Hepatocyte (in vitro differentiated cells): ENCODE measurements at regions not wholly inside any gene's neighbourhood (a gene's known extent, or its start where the extent isn't known, plus 50 kb on each side); places are given as distances from the start of the nearest gene placed in this dataset.
A peak's percentile ranks its signal among the peaks of the same experiment; 100 is the strongest.

Experiments
- DNase-seq: peaks from one replicate; pipeline ENCODE4 v3.0.0-alpha.2; 2016; ENCODE audit warnings: low spot score
- H2AFZ ChIP-seq: fragments of 200-600 bp; sonication (generic); 2 replicates; pipeline ENCODE4 v1.6.0; 2016; ENCODE audit warnings: antibody characterized with exemption, mild to moderate bottlenecking
- H3K27ac ChIP-seq: fragments of 200-600 bp; sonication (generic); 2 replicates; pipeline ENCODE4 v1.5.1; 2016; ENCODE audit warnings: mild to moderate bottlenecking
- H3K27me3 ChIP-seq: fragments of 200-600 bp; sonication (generic); 2 replicates; pipeline ENCODE4 v1.6.1; 2016
- H3K36me3 ChIP-seq: fragments of 200-600 bp; sonication (generic); replicated peaks from 2 replicates; pipeline ENCODE4 v1.5.1; 2016; ENCODE audit warnings: low read depth; ENCODE audit not compliant: insufficient read depth
- H3K4me1 ChIP-seq: fragments of 200-600 bp; sonication (generic); 2 replicates; pipeline ENCODE4 v1.5.1; 2016; ENCODE audit warnings: mild to moderate bottlenecking, moderate library complexity; ENCODE audit not compliant: insufficient read depth
- H3K4me2 ChIP-seq: fragments of 200-600 bp; sonication (generic); 2 replicates; pipeline ENCODE4 v1.6.0; 2016
- H3K4me3 ChIP-seq: fragments of 200-600 bp; sonication (generic); 2 replicates; pipeline ENCODE4 v1.5.1; 2016; ENCODE audit warnings: mild to moderate bottlenecking
- H3K79me2 ChIP-seq: fragments of 200-600 bp; sonication (generic); 2 replicates; pipeline ENCODE4 v1.6.0; 2017; ENCODE audit warnings: mild to moderate bottlenecking
- H3K9me2 ChIP-seq: fragments of 200-600 bp; sonication (generic); replicated peaks from 2 replicates; pipeline ENCODE4 v1.6.0; 2017; ENCODE audit warnings: mild to moderate bottlenecking; ENCODE audit not compliant: insufficient read depth
- H3K9me3 ChIP-seq: fragments of 200-600 bp; sonication (generic); 2 replicates; pipeline ENCODE4 v1.5.1; 2016; ENCODE audit warnings: low read depth, mild to moderate bottlenecking
- H4K20me1 ChIP-seq: fragments of 200-600 bp; sonication (generic); 2 replicates; pipeline ENCODE4 v1.6.0; 2016; ENCODE audit warnings: mild to moderate bottlenecking; ENCODE audit not compliant: insufficient read depth, poor library complexity, severe bottlenecking
- EZH2 ChIP-seq: fragments of 200-600 bp; sonication (generic); IDR thresholded peaks from 2 replicates; pipeline ENCODE4 v1.6.1; 2016; ENCODE audit warnings: antibody characterized with exemption, mild to moderate bottlenecking, borderline replicate concordance
- EZH2phosphoT487 ChIP-seq: fragments of 200-600 bp; sonication (generic); IDR thresholded peaks from one replicate; pipeline ENCODE4 v1.6.1; 2018; ENCODE audit warnings: antibody characterized with exemption, mild to moderate bottlenecking, low read depth, moderate library complexity; ENCODE audit not compliant: unreplicated experiment, severe bottlenecking
- WGBS: methylation state at CpG from one replicate; pipeline ENCODE4 v1.1.6; 2016; ENCODE audit warnings: low lambda C conversion rate; ENCODE audit errors: missing lambda C conversion rate; 5-methylcytosine and 5-hydroxymethylcytosine counted together
- TF ChIP-seq, protein P1 (sequence below): fragments of 200-600 bp; sonication (generic); IDR thresholded peaks from 2 replicates; pipeline ENCODE4 v1.5.1; 2016; ENCODE audit warnings: antibody characterized with exemption, mild to moderate bottlenecking; ENCODE audit not compliant: poor library complexity

DNA sequence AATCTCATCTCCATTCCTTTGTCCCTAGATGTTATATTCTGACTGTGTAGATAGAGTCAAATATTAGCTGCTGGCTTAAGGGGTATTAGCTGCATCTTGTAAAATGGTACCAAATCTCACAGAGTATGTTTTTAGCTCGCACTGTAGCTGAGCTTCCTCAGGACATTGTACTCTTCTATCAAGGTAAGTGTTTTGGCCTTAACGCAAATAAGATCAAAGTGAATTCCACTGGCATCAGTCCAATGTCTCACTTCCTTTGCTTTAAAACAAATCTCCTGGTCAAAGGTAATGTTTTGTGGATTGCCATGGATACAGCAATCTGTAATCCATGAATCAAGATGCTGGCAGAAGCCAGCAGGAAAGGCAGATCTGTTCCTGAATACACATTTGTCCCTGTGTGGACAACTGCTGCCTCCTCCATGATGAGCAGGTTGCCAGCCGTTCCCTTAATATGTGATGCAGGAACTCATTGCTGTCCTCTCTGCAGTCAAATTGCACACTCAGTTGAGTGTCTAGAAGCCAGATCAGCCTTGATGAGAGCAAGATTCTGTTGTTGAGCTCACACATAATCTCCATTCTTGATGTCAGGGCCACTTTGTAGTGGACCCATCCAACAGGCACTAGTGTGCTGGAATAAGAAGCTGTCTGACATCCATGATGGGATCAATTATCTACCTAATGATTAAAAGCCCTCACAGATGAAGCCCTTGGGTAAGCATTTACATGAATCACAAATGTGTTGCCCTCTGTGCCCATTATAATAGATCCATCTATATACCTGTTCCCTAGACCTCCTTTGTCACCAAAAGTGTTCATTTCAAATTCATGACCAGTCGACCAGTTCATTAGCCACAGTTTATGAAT is 96.6 kb upstream of the AGTR1 start:
- 46% methylated on average over 4 of the region's 4 CpGs for WGBS
- Histone ChIP-seq H3K4me2 (peak overlapping the region; percentile 65), H3K9me3 (no peaks in the 10 kb centered on the region), H3K36me3 (no peaks in the 10 kb centered on the region), H4K20me1 (no peaks in the 10 kb centered on the region), H3K79me2 (no peaks in the 10 kb centered on the region), H2AFZ (no peak overlapping the region), H3K4me3 (no peak overlapping the region), H3K27ac (peak overlapping the region; percentile 96), H3K4me1 (peaks cover 32% of the 10 kb centered on the region), H3K27me3 (no peaks in the 10 kb centered on the region), H3K9me2 (no peaks in the 10 kb centered on the region)
- no peak for TF ChIP-seq EZH2phosphoT487
- TF ChIP-seq, protein P1, sequence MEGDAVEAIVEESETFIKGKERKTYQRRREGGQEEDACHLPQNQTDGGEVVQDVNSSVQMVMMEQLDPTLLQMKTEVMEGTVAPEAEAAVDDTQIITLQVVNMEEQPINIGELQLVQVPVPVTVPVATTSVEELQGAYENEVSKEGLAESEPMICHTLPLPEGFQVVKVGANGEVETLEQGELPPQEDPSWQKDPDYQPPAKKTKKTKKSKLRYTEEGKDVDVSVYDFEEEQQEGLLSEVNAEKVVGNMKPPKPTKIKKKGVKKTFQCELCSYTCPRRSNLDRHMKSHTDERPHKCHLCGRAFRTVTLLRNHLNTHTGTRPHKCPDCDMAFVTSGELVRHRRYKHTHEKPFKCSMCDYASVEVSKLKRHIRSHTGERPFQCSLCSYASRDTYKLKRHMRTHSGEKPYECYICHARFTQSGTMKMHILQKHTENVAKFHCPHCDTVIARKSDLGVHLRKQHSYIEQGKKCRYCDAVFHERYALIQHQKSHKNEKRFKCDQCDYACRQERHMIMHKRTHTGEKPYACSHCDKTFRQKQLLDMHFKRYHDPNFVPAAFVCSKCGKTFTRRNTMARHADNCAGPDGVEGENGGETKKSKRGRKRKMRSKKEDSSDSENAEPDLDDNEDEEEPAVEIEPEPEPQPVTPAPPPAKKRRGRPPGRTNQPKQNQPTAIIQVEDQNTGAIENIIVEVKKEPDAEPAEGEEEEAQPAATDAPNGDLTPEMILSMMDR: no peak
- DNase-seq: peak; percentile 82

DNA sequence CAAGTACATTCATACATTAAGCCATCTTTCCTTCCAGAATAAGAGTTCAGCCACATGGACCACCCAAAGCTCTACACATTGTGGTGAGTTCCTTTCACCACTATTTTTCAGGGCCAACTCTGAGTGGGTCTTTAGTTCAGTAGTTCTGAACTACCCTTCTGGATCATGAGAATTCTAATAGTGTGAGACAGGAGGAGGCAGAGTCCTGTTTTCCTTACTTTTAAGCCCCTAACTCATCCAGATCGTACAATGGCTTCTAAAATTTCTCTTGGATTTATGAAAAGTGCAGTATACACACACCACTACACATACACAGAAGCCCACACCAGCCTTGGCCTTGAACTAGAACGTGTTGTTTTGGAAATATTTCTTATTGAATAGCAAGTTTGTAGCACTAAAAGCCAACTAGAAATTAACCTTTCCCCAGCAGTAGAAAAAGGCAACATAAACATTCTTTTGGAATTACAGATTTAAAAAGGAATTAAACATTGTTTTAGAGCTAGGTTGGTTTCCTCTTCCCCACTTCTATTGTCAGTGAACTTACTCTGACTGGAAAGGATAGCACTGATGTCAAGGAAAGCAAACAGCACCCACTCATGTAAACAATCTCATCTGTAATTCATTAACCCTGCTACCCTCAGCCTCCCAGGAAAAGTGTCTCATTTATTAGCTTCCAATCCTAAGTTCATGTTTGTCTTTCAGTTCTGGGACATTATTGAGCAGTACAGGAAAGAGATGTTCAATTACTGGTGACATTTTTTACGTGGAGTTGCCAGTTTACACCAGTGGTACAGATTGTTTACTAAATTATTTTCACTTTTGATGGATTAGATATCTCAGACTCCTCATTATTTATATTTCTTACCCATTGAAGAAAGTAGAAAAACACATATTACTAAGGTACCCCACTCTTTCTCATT is 95.7 kb upstream of the AGTR1 start:
- Histone ChIP-seq H3K4me3 (no peak overlapping the region), H3K4me2 (peak overlapping the region; percentile 65), H4K20me1 (no peaks in the 10 kb centered on the region), H3K27ac (peak overlapping the region; percentile 96), H3K36me3 (no peaks in the 10 kb centered on the region), H3K27me3 (no peaks in the 10 kb centered on the region), H3K9me3 (no peaks in the 10 kb centered on the region), H2AFZ (no peak overlapping the region), H3K4me1 (peaks cover 32% of the 10 kb centered on the region), H3K79me2 (no peaks in the 10 kb centered on the region), H3K9me2 (no peaks in the 10 kb centered on the region)
- TF ChIP-seq EZH2phosphoT487 (no peak), EZH2 (no peak)
- TF ChIP-seq, protein P1: no peak
- DNase-seq: peak; percentile 69
- WGBS: 31% methylated on average over 3 of the region's 3 CpGs

DNA sequence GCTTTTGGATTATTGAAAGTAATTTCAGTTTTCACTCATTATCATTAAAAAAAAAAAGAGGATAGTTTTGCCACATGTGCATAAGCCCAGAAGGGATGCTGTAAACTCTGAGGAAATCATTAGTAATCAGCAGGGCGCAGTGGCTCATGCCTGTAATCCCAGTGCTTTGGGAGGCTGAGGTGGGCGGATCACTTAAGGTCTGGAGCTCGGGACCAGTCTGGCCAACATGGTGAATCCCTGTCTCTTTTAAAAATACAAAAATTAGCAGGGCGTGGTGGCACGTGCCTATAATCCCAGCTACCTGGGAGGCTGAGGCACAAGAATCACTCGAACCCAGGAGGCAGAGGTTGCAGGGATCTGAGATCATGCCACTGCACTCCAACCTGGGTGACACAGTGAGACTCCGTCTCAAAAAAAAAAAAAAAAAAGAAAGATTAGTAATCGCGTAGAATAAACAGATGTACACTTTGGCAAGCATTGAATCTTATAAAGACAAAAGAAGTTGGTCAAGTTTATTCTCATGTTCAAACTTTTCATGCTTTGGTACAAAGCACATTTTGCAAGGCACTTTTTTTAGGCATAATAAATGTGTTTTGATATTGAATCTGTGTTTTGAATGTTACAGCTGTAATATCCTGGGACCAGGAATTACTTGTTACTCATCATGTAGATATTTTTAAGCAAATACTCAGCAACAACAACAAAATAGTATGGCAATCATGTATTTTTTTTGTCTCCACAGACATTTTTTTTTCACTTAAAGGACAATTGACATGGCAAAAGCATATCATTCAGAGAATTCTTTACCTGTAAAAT is 93.2 kb upstream of the AGTR1 start:
- no peaks in the 10 kb centered on the region for H3K9me2 ChIP-seq
- H3K27ac ChIP-seq: peak overlapping the region; percentile 85
- no peak overlapping the region for H3K4me3 ChIP-seq
- no peak overlapping the region for H2AFZ ChIP-seq
- no peaks in the 10 kb centered on the region for H3K79me2 ChIP-seq
- no peaks in the 10 kb centered on the region for H3K27me3 ChIP-seq
- DNase-seq: peak; percentile 13
- H4K20me1 ChIP-seq: no peaks in the 10 kb centered on the region
- H3K9me3 ChIP-seq: no peaks in the 10 kb centered on the region
- 55% methylated on average over 9 of the region's 9 CpGs for WGBS
- peaks cover 32% of the 10 kb centered on the region for H3K4me1 ChIP-seq
- peak overlapping the region; percentile 42 for H3K4me2 ChIP-seq
- H3K36me3 ChIP-seq: no peaks in the 10 kb centered on the region
- TF ChIP-seq EZH2phosphoT487: no peak
- no peak for TF ChIP-seq EZH2
- TF ChIP-seq, protein P1: no peak
